Neutrophil (primary cell): ENCODE measurements at regions not wholly inside any gene's neighbourhood (a gene's known extent, or its start where the extent isn't known, plus 50 kb on each side); places are given as distances from the start of the nearest gene placed in this dataset.

ENCODE experiments used
- H3K27ac ChIP-seq: fragments of 200-600 bp; sonication (generic); 2 replicates; pipeline ENCODE4 v1.5.1; 2016; ENCODE audit warnings: mild to moderate bottlenecking, moderate library complexity
- H3K27me3 ChIP-seq: fragments of 200-600 bp; sonication (generic); 2 replicates; pipeline ENCODE4 v1.6.0; 2016; ENCODE audit warnings: mild to moderate bottlenecking
- H3K36me3 ChIP-seq: fragments of 200-600 bp; sonication (generic); 2 replicates; pipeline ENCODE4 v1.5.1; 2017
- H3K4me1 ChIP-seq, 2 experiments: fragments of 200-600 bp in 1 of 2; sonication (generic) in 1 of 2; 1 replicate in 1 of 2; 2 replicates in 1 of 2; pipeline versions ENCODE4 v1.5.1 to v1.6.1; 2013 to 2016; ENCODE audit warnings: low read depth in 1 of 2, low read length in 1 of 2, mild to moderate bottlenecking in 1 of 2, moderate library complexity in 1 of 2; ENCODE audit not compliant: control insufficient read depth in 1 of 2, insufficient read depth in 1 of 2
- H3K4me3 ChIP-seq, 2 experiments: fragments of 200-600 bp in 1 of 2; sonication (generic) in 1 of 2; 1 replicate in 1 of 2; 2 replicates in 1 of 2; pipeline ENCODE4 v1.5.1; 2013 to 2016; ENCODE audit warnings: low read depth in 1 of 2, low read length in 1 of 2, mild to moderate bottlenecking in 1 of 2, moderate library complexity in 1 of 2
- H3K9me3 ChIP-seq: fragments of 200-600 bp; sonication (generic); 2 replicates; pipeline ENCODE4 v1.5.1; 2016
- TF ChIP-seq, protein P1 (sequence below): fragments of 200-600 bp; sonication (generic); IDR thresholded peaks from 2 replicates; pipeline ENCODE4 v1.5.1; 2016; ENCODE audit warnings: antibody characterized with exemption

DNA sequence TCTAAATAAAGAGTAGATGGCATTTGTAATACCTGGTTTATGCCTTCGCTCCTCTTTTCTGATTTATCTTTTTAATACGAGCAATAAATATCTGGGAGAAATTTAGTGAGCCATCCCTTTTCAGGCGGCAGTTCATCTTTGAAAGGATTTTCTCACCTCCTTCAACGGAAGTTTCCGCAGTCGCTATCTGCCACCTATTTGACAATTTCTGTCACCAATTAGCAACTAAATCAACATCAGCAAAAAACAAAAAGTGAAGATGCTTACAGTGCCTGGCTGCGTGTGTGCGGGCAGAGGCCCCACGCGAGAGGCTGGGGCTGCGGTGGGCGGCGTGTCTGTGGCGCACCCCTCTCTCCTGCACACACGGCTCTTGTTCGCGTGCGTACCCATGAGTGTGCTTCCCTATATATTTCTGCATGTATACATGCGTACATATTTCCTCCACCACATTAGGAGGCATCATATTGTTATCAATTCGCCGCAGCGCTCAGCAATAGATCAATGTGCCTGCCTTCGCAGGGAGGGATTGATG is 117.3 kb upstream of the BARHL2 start:
- Histone ChIP-seq H3K27me3 (peaks cover 100% of the 10 kb centered on the region), H3K9me3 (no peaks in the 10 kb centered on the region)

DNA sequence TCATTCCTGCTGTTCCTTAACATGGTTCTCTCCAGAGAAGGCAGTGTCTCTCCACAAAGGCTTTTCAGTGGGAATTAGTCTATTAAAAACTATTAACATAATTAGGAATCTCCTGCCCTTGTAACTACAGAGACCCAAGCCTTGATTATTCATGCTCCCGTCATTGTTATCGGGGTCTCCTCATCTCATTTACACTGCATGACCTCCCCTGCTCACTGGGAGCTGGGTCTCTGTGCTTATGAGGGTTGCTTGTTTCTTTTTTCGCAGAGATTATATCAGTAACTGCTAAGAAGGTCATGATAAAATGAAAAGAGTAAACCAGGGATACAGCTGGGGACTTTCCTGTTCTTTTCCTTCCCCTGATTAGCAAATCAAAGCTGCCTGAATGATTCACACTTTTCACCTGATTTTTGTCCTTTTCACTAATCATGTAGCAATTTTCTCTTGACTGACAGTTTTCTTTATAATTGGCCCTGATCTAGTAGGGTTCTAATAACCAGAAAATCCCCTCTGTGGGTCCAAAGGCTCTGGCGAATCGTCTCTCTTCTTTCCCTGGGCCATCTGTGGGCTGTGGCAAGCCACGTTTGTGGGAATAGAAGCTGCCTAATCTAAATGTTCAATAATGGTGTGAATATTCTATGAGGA is 116.5 kb upstream of the BARHL2 start:
- peaks cover 100% of the 10 kb centered on the region for H3K27me3 ChIP-seq
- no peak overlapping the region for H3K27ac ChIP-seq
- no peaks in the 10 kb centered on the region for H3K36me3 ChIP-seq
- peaks cover 6 to 9% of the 10 kb centered on the region in 2 experiments for H3K4me1 ChIP-seq
- TF ChIP-seq, protein P1, sequence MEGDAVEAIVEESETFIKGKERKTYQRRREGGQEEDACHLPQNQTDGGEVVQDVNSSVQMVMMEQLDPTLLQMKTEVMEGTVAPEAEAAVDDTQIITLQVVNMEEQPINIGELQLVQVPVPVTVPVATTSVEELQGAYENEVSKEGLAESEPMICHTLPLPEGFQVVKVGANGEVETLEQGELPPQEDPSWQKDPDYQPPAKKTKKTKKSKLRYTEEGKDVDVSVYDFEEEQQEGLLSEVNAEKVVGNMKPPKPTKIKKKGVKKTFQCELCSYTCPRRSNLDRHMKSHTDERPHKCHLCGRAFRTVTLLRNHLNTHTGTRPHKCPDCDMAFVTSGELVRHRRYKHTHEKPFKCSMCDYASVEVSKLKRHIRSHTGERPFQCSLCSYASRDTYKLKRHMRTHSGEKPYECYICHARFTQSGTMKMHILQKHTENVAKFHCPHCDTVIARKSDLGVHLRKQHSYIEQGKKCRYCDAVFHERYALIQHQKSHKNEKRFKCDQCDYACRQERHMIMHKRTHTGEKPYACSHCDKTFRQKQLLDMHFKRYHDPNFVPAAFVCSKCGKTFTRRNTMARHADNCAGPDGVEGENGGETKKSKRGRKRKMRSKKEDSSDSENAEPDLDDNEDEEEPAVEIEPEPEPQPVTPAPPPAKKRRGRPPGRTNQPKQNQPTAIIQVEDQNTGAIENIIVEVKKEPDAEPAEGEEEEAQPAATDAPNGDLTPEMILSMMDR, result no peak
- no peaks in the 10 kb centered on the region for H3K9me3 ChIP-seq
- no peak overlapping the region for H3K4me3 ChIP-seq

More for the DNA sequence above, 117.3 kb upstream of the BARHL2 start:
- H3K27ac ChIP-seq, result no peak overlapping the region
- H3K36me3 ChIP-seq, result no peaks in the 10 kb centered on the region
- H3K4me3 ChIP-seq, result no peak overlapping the region
- H3K4me1 ChIP-seq, result peaks cover 6 to 9% of the 10 kb centered on the region in 2 experiments
- TF ChIP-seq, protein P1, result no peak

DNA sequence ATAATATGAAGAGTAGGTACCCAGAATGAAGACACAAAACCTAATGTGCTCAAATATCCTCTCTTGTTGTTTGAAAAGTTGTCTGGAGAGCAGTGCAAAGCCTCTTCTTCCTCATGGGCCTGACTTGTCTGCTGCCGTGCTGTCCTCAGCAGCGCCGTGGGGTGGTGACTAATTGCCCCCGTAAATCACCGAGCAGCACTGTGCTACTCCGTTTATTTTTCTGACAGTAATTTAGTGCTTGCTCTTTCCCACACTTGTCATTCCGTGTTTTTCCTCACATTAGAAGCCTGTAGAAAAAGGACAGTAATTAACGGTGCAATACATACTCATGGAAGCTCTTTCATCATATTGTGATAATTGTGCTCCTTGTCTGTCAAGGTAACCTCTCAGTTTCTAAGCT is 114.8 kb upstream of the BARHL2 start:
- TF ChIP-seq, protein P1, result no peak
- Histone ChIP-seq H3K9me3 (no peaks in the 10 kb centered on the region), H3K27me3 (peaks cover 100% of the 10 kb centered on the region), H3K4me1 (peaks cover 6 to 9% of the 10 kb centered on the region in 2 experiments), H3K4me3 (no peak overlapping the region), H3K27ac (no peak overlapping the region), H3K36me3 (no peaks in the 10 kb centered on the region)

DNA sequence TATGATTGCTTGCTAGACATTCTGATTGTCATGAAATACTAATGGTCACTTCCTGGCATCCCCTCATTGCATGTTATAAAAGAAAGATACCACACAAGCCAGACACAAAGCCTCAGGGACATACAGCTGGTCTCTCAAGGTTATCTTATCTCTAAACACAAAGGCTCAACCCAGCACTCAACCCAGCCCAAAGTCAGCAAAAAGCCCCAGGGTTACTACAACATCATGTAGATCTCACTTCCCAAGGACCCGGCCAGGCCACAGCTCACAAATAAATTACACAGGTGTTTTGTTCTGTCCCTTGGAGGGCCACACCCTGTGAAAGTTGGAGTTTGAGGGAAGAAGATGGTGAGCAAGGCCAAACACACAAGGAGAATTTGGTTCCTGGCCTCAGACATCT is 109.7 kb upstream of the BARHL2 start:
- no peaks in the 10 kb centered on the region for H3K9me3 ChIP-seq
- no peak overlapping the region for H3K27ac ChIP-seq
- H3K4me1 ChIP-seq, result no peaks in the 10 kb centered on the region
- peaks cover 92% of the 10 kb centered on the region for H3K27me3 ChIP-seq
- no peak overlapping the region for H3K4me3 ChIP-seq
- TF ChIP-seq, protein P1, result no peak
- H3K36me3 ChIP-seq, result no peaks in the 10 kb centered on the region

GRCh38 chr1:90826024-90826423 is 108.9 kb upstream of the BARHL2 start:
- Histone ChIP-seq H3K36me3 (no peaks in the 10 kb centered on the region), H3K9me3 (no peaks in the 10 kb centered on the region), H3K27me3 (peaks cover 88% of the 10 kb centered on the region), H3K4me1 (no peaks in the 10 kb centered on the region), H3K4me3 (no peak overlapping the region), H3K27ac (no peak overlapping the region)
- TF ChIP-seq, protein P1, result no peak
